ENCODE measurements at regions not wholly inside any gene's neighbourhood (a gene's known extent, or its start where the extent isn't known, plus 50 kb on each side); places are given as distances from the start of the nearest gene placed in this dataset.

GRCh38 chr17:33976831-33977230 is 278.3 kb upstream of the CCL2 start:
- no peak overlapping the region for H3K4me3 ChIP-seq (replicated peaks in 1 of 3)
- intact Hi-C loops (cut with DNase I): no loop called here
- no peaks in the 10 kb centered on the region for H3K4me1 ChIP-seq
- no peaks in the 10 kb centered on the region for H3K36me3 ChIP-seq
- H3K27me3 ChIP-seq: no peaks in the 10 kb centered on the region
- DNase-seq: no peak
- no peak overlapping the region for H3K27ac ChIP-seq
- TF ChIP-seq POLR2A (IDR thresholded peaks at IDR 0.05) (no peak), CTCF (IDR thresholded peaks at IDR 0.05) (no peak)
- 44 to 65% methylated on average over 8 of the region's 8 CpGs for WGBS, 2 donors
- no peaks in the 10 kb centered on the region for H3K9me3 ChIP-seq

DNA sequence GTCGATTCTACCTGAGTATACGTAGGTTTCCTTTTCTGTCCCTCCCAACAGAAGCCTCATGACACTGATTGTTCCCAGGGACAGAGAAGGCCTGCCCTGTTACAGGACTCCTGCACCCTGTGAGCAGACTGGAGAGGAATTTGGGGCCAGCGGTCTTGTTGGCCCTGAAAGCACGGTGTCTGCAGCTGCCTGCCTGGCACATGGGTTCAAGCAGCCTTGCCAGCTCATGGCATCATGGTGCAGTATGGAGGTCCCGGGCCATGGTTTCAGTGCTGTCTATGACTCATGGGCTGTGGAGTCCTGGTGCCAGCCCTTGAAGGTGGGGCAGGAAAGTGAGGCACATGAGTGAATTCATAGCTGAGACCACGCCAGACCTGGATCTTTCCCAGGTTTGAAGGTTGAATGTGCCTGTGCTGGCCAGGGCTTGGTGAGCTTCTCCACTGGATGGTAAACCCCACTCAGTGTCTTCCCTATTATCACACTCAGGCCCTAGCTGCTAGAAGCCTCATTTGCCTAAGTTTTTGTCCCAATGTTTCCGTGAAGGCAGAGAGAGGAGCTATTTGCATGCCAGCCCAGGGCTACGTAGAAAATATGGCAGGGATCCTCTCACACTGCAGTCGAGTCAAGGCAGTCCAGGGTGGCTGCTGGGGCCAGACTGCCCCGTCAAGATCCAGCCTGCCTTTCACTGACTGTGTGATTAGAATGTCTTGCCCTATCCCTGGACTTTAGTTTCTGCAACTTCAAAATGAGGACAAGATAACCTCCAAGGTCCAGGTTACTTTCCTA is 277.2 kb upstream of the CCL2 start:
- intact Hi-C loops (cut with DNase I): no loop called here

GRCh38 chr17:33978889-33979288 is 276.2 kb upstream of the CCL2 start:
- Histone ChIP-seq H3K27me3 (no peaks in the 10 kb centered on the region), H3K36me3 (no peaks in the 10 kb centered on the region), H3K4me3 (replicated peaks in 1 of 3) (no peak overlapping the region), H3K9me3 (no peaks in the 10 kb centered on the region), H3K27ac (no peak overlapping the region), H3K4me1 (no peaks in the 10 kb centered on the region)
- no peak for TF ChIP-seq CTCF (IDR thresholded peaks at IDR 0.05)
- TF ChIP-seq POLR2A (IDR thresholded peaks at IDR 0.05): no peak
- intact Hi-C loops (cut with DNase I): no loop called here
- WGBS, 2 donors: 93 to 95% methylated on average over 5 of the region's 5 CpGs
- no peak for DNase-seq

More for the DNA sequence above, 277.2 kb upstream of the CCL2 start:
- H3K36me3 ChIP-seq: no peaks in the 10 kb centered on the region
- no peak for DNase-seq
- H3K9me3 ChIP-seq: no peaks in the 10 kb centered on the region
- 71 to 85% methylated on average over 10 of the region's 10 CpGs for WGBS, 2 donors
- H3K4me1 ChIP-seq: no peaks in the 10 kb centered on the region
- H3K4me3 ChIP-seq (replicated peaks in 1 of 3): no peak overlapping the region
- TF ChIP-seq POLR2A (IDR thresholded peaks at IDR 0.05): no peak
- no peak for TF ChIP-seq CTCF (IDR thresholded peaks at IDR 0.05)
- no peaks in the 10 kb centered on the region for H3K27me3 ChIP-seq
- no peak overlapping the region for H3K27ac ChIP-seq

DNA sequence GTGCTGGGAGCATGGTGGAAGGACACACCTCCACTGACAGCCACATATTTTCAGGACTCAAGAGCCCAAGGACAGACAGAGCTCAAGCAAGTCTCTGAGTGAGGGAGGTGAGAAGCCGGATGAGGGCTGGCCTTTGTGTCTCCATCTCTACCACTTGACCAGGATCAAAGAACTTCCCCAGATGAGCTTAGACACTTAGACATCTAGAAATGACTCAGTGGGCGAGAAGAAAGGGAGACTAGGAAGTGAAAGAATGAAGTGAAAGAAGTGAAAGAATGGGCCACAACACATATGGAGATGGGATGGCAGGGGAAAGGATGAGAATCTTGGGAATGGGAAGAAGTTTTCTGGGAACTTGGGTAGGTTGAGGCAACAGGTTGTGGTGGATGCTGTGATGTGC is 274.9 kb upstream of the CCL2 start:
- no peak for DNase-seq
- TF ChIP-seq POLR2A (IDR thresholded peaks at IDR 0.05): no peak
- TF ChIP-seq CTCF (IDR thresholded peaks at IDR 0.05): no peak
- 80 to 83% methylated on average over 2 of the region's 2 CpGs for WGBS, 2 donors
- Histone ChIP-seq H3K27me3 (no peaks in the 10 kb centered on the region), H3K4me3 (replicated peaks in 1 of 3) (no peak overlapping the region), H3K27ac (no peak overlapping the region), H3K36me3 (no peaks in the 10 kb centered on the region), H3K9me3 (no peaks in the 10 kb centered on the region), H3K4me1 (no peaks in the 10 kb centered on the region)
- intact Hi-C loops (cut with DNase I): no loop called here

DNA sequence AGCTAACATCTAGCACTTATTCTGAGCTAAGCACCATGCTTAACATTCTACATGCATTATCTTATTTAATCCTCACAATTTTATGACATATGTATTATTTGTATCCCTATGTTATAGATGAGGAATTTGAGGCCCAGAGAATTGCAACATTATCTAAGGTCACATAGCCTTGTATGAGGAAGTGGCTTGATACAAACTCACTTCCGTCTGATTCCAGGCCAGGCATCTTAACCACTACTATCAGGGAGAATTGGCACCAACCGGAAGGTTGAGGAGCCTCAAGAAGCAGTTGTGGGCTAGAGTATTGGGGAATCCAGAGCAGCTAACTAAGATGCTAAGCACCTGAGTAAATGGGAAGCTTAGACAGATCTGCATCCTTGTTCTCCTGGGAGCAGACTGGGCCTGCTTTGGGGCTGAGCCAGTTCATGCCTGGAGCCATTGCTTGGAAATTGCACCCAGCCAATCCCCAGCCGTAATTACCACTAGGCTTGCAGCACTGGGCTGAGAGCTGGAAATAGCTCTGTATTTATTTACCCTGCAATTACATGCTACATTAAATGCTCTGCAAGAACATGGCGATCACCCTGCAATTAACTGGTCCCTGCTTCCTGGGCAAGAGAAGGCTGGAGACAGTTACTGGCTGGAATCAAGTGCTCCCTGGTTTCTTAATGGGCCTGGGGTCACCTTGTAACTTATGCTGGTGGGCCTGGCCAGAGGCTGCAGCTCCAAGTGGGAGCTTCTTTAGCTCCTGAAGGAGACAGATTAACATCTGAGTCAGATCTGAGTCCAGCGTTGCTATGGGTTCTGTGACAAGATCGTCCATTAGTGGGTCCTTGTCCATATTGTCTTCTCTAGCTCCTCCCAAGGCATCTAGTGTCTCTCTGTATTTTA is 273.1 kb upstream of the CCL2 start:
- no peak overlapping the region for H3K4me3 ChIP-seq (replicated peaks in 1 of 3)
- no peaks in the 10 kb centered on the region for H3K9me3 ChIP-seq
- H3K27me3 ChIP-seq: no peaks in the 10 kb centered on the region
- TF ChIP-seq POLR2A (IDR thresholded peaks at IDR 0.05): no peak
- TF ChIP-seq CTCF (IDR thresholded peaks at IDR 0.05): no peak
- H3K36me3 ChIP-seq: no peaks in the 10 kb centered on the region
- H3K27ac ChIP-seq: no peak overlapping the region
- H3K4me1 ChIP-seq: no peaks in the 10 kb centered on the region
- WGBS, 2 donors: 67 to 78% methylated on average over 4 to 6 of the region's 6 CpGs
- DNase-seq: no peak
- intact Hi-C loops (cut with DNase I): no loop called here
